ENCODE measurements at regions not wholly inside any gene's neighbourhood (a gene's known extent, or its start where the extent isn't known, plus 50 kb on each side); places are given as distances from the start of the nearest gene placed in this dataset.

- dilution Hi-C loops (cut with MboI; ENCODE audit: extremely low pct_ligation_motif_present, low sequenced_read_pairs): no loop called here
- peak overlapping the region; percentile 12 for H2AFZ ChIP-seq (ENCODE audit: control insufficient read depth, low read length)
- no peaks in the 10 kb centered on the region for H3K79me2 ChIP-seq (ENCODE audit: control insufficient read depth, insufficient read depth, low read length)
- no peak overlapping the region for H3K4me3 ChIP-seq (ENCODE audit: control insufficient read depth in 2 of 3, extremely low read depth in 1 of 3, insufficient read depth in 2 of 3, low read depth in 1 of 3, low read length in 3 of 3)
- H3K27me3 ChIP-seq (ENCODE audit: control insufficient read depth, extremely low read depth, insufficient read depth, low read length): no peaks in the 10 kb centered on the region
- no peak overlapping the region for H3K27ac ChIP-seq (ENCODE audit: control insufficient read depth, insufficient read depth, low read length)
- no peaks in the 10 kb centered on the region for H4K20me1 ChIP-seq (ENCODE audit: control insufficient read depth, extremely low read depth, insufficient read depth, low read length)
- H3K9ac ChIP-seq (ENCODE audit: control insufficient read depth, extremely low read depth, insufficient read depth, low read length): no peak overlapping the region
- TF ChIP-seq EZH2 (IDR thresholded peaks at IDR 0.05; ENCODE audit: low read length): no peak
- no peak for TF ChIP-seq CTCF (optimal IDR thresholded peaks at IDR 0.05 in 1 of 3, IDR thresholded peaks at IDR 0.05 in 1 of 3, conservative IDR thresholded peaks at IDR 0.05 in 1 of 3; ENCODE audit: extremely low read depth in 1 of 3, insufficient read depth in 2 of 3, low read length in 3 of 3)
- DNase-seq (ENCODE audit: low read depth, low spot score) (no peak), FAIRE-seq (peak; percentile 67)
- H3K36me3 ChIP-seq (ENCODE audit: control insufficient read depth in 2 of 2, extremely low read depth in 1 of 2, insufficient read depth in 2 of 2, low read length in 2 of 2): no peaks in the 10 kb centered on the region
- no peaks in the 10 kb centered on the region for H3K9me3 ChIP-seq (ENCODE audit: control insufficient read depth, low read depth, low read length)
- peaks cover 7% of the 10 kb centered on the region for H3K4me1 ChIP-seq (ENCODE audit: control insufficient read depth, extremely low read depth, insufficient read depth, low read length)
- H3K4me2 ChIP-seq (ENCODE audit: control insufficient read depth, extremely low read depth, insufficient read depth, low read depth, low read length): peak overlapping the region; percentile 2
- H3K9me1 ChIP-seq (ENCODE audit: control insufficient read depth, extremely low read depth, insufficient read depth, low read length): no peaks in the 10 kb centered on the region
These were observed 200.8 kb upstream of the GADL1 start for GRCh38 chr3:31095255-31095654.

- Histone ChIP-seq H3K36me3 (ENCODE audit: control insufficient read depth in 2 of 2, extremely low read depth in 1 of 2, insufficient read depth in 2 of 2, low read length in 2 of 2) (no peaks in the 10 kb centered on the region), H2AFZ (ENCODE audit: control insufficient read depth, low read length) (peak overlapping the region; percentile 15), H3K27me3 (ENCODE audit: control insufficient read depth, extremely low read depth, insufficient read depth, low read length) (no peaks in the 10 kb centered on the region), H3K79me2 (ENCODE audit: control insufficient read depth, insufficient read depth, low read length) (no peaks in the 10 kb centered on the region), H3K4me1 (ENCODE audit: control insufficient read depth, extremely low read depth, insufficient read depth, low read length) (peaks cover 17% of the 10 kb centered on the region), H3K9me1 (ENCODE audit: control insufficient read depth, extremely low read depth, insufficient read depth, low read length) (no peaks in the 10 kb centered on the region), H3K9me3 (ENCODE audit: control insufficient read depth, low read depth, low read length) (no peaks in the 10 kb centered on the region), H3K9ac (ENCODE audit: control insufficient read depth, extremely low read depth, insufficient read depth, low read length) (no peak overlapping the region), H3K27ac (ENCODE audit: control insufficient read depth, insufficient read depth, low read length) (no peak overlapping the region), H3K4me3 (ENCODE audit: control insufficient read depth in 2 of 3, extremely low read depth in 1 of 3, insufficient read depth in 2 of 3, low read depth in 1 of 3, low read length in 3 of 3) (no peak overlapping the region), H3K4me2 (ENCODE audit: control insufficient read depth, extremely low read depth, insufficient read depth, low read depth, low read length) (no peak overlapping the region), H4K20me1 (ENCODE audit: control insufficient read depth, extremely low read depth, insufficient read depth, low read length) (no peaks in the 10 kb centered on the region)
- FAIRE-seq (no peak), DNase-seq (ENCODE audit: low read depth, low spot score) (no peak)
- no peak for TF ChIP-seq EZH2 (IDR thresholded peaks at IDR 0.05; ENCODE audit: low read length)
- no peak for TF ChIP-seq CTCF (optimal IDR thresholded peaks at IDR 0.05 in 1 of 3, IDR thresholded peaks at IDR 0.05 in 1 of 3, conservative IDR thresholded peaks at IDR 0.05 in 1 of 3; ENCODE audit: extremely low read depth in 1 of 3, insufficient read depth in 2 of 3, low read length in 3 of 3)
- dilution Hi-C loops (cut with MboI; ENCODE audit: extremely low pct_ligation_motif_present, low sequenced_read_pairs): no loop called here
These were observed 202.4 kb upstream of the GADL1 start for GRCh38 chr3:31096661-31097395.

Measured in keratinocyte (primary cell).